Nephron progenitor cell (in vitro differentiated cells): ENCODE measurements at regions not wholly inside any gene's neighbourhood (a gene's known extent, or its start where the extent isn't known, plus 50 kb on each side); places are given as distances from the start of the nearest gene placed in this dataset.
A peak's percentile ranks its signal among the peaks of the same experiment; 100 is the strongest.

Experiments used
- DNase-seq: peaks from one replicate; pipeline ENCODE4 v3.0.0; 2021
- H3K27ac Mint-ChIP-seq: 2 replicates; pipeline ENCODE4 v1.8.0; 2021; ENCODE audit warnings: mild to moderate bottlenecking, moderate library complexity, mixed read lengths
- H3K27me3 Mint-ChIP-seq: 2 replicates; pipeline ENCODE4 v1.8.0; 2021; ENCODE audit warnings: mild to moderate bottlenecking, low read depth, mixed read lengths; ENCODE audit not compliant: poor library complexity
- H3K36me3 Mint-ChIP-seq: 2 replicates; pipeline ENCODE4 v1.8.0; 2021; ENCODE audit warnings: low read depth, mixed read lengths
- H3K4me1 Mint-ChIP-seq: 2 replicates; pipeline ENCODE4 v1.8.0; 2021; ENCODE audit warnings: mixed read lengths
- H3K4me3 Mint-ChIP-seq: 2 replicates; pipeline ENCODE4 v1.8.0; 2021; ENCODE audit warnings: mild to moderate bottlenecking, moderate library complexity, mixed read lengths
- H3K9me3 Mint-ChIP-seq: 2 replicates; pipeline ENCODE4 v1.8.0; 2021; ENCODE audit warnings: mild to moderate bottlenecking, moderate library complexity, mixed read lengths
- CTCF ChIP-seq: fragments of 200-600 bp; sonication (generic); IDR thresholded peaks from 2 replicates; pipeline ENCODE4 v1.5.0; 2021; ENCODE audit warnings: antibody characterized with exemption

DNA sequence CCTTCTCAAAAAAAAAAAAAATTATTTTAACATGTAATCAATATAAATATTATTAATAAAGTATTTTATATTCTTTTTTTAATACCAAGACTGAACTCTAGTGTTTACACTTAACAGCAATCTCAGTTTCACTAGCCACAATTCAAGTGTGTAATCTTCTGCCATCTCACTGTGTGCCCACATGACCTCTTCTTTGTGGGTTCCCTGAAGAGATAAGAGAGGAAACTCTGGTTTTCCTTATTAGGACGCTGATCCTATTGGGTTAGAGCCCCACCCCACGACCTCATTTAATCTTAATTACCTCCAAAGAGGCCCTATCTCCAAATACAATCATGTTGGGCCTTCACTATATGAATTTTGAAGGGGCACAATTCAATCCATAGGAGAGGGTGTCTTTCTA lies 177.6 kb downstream of the STK31 start:
- Mint-ChIP-seq H3K4me1 (peaks cover under 1% of the 10 kb centered on the region), H3K4me3 (no peak overlapping the region), H3K27me3 (no peaks in the 10 kb centered on the region), H3K27ac (no peak overlapping the region), H3K36me3 (no peaks in the 10 kb centered on the region), H3K9me3 (no peaks in the 10 kb centered on the region)
- DNase-seq, result no peak
- TF ChIP-seq CTCF, result no peak

GRCh38 chr7:23888958-23889357 lies 178.9 kb downstream of the STK31 start:
- no peak for DNase-seq
- no peak for TF ChIP-seq CTCF
- Mint-ChIP-seq H3K9me3 (no peaks in the 10 kb centered on the region), H3K4me1 (peaks cover 13% of the 10 kb centered on the region), H3K4me3 (no peak overlapping the region), H3K27me3 (no peaks in the 10 kb centered on the region), H3K27ac (no peak overlapping the region), H3K36me3 (no peaks in the 10 kb centered on the region)

DNA sequence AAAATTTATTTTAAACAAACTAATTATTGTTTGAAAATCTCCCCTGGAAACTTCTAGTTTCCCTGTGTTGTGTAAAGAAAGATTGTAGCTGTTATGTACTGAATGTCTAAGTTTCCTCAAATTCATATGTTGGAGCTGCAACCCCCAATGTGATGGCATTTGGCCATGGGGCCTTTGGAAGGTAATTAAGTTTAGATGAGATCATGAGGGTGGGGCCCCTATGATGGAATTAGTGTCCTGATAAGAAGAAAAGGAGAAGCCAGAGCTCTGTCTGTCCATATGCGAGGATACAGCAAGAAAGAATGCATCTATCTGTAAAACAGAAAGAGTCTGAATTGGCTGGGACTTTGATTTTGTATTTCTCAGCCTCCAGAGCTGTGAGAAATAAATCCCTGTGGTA lies 179.5 kb downstream of the STK31 start:
- TF ChIP-seq CTCF, result no peak
- H3K4me3 Mint-ChIP-seq, result no peak overlapping the region
- no peaks in the 10 kb centered on the region for H3K27me3 Mint-ChIP-seq
- no peak overlapping the region for H3K27ac Mint-ChIP-seq
- no peaks in the 10 kb centered on the region for H3K9me3 Mint-ChIP-seq
- H3K36me3 Mint-ChIP-seq, result no peaks in the 10 kb centered on the region
- H3K4me1 Mint-ChIP-seq, result peaks cover 19% of the 10 kb centered on the region
- DNase-seq, result no peak

- no peak for TF ChIP-seq CTCF
- Mint-ChIP-seq H3K4me1 (peaks cover 32% of the 10 kb centered on the region), H3K27me3 (no peaks in the 10 kb centered on the region), H3K9me3 (no peaks in the 10 kb centered on the region), H3K4me3 (no peak overlapping the region), H3K36me3 (no peaks in the 10 kb centered on the region), H3K27ac (no peak overlapping the region)
- no peak for DNase-seq
These were observed 182.0 kb downstream of the STK31 start for GRCh38 chr7:23892019-23892418.

- no peak overlapping the region for H3K4me3 Mint-ChIP-seq
- no peaks in the 10 kb centered on the region for H3K9me3 Mint-ChIP-seq
- no peak for TF ChIP-seq CTCF
- peak overlapping the region; percentile 27 for H3K27ac Mint-ChIP-seq
- no peaks in the 10 kb centered on the region for H3K36me3 Mint-ChIP-seq
- H3K27me3 Mint-ChIP-seq, result no peaks in the 10 kb centered on the region
- DNase-seq, result no peak
- H3K4me1 Mint-ChIP-seq, result peaks cover 32% of the 10 kb centered on the region
These were observed 183.3 kb downstream of the STK31 start for GRCh38 chr7:23893176-23893941.
